GM23338 (cell line): ENCODE measurements at regions not wholly inside any gene's neighbourhood (a gene's known extent, or its start where the extent isn't known, plus 50 kb on each side); places are given as distances from the start of the nearest gene placed in this dataset.

Experiments
- ATAC-seq: fragments of 200-7000 bp; cut with Tn5 transposase; 3 replicates; pipeline ENCODE4 v1.9.1; 2020
- DNase-seq: peaks from one replicate; pipeline ENCODE4 v3.0.0-alpha.2; 2015; ENCODE audit warnings: low spot score
- H2AFZ ChIP-seq: fragments of 200-600 bp; sonication (generic); 2 replicates; pipeline ENCODE4 v1.8.0; 2016; ENCODE audit warnings: antibody characterized with exemption, mild to moderate bottlenecking, moderate library complexity
- H3F3A ChIP-seq: fragments of 200-600 bp; sonication (generic); replicated peaks from 2 replicates; pipeline ENCODE4 v1.8.0; 2017; ENCODE audit warnings: antibody characterized with exemption, mixed run types, low read depth
- H3K27ac ChIP-seq: fragments of 200-600 bp; sonication (generic); 2 replicates; pipeline ENCODE4 v1.6.1; 2016; ENCODE audit warnings: low read depth
- H3K27me3 ChIP-seq: fragments of 200-600 bp; sonication (generic); 2 replicates; pipeline ENCODE4 v1.8.0; 2016; ENCODE audit warnings: mild to moderate bottlenecking, mixed run types, moderate library complexity; ENCODE audit not compliant: insufficient read depth
- H3K36me3 ChIP-seq: fragments of 200-600 bp; sonication (generic); 2 replicates; pipeline ENCODE4 v1.8.0; 2016; ENCODE audit warnings: mild to moderate bottlenecking; ENCODE audit not compliant: insufficient read depth
- H3K4me1 ChIP-seq: fragments of 200-600 bp; sonication (generic); 2 replicates; pipeline ENCODE4 v1.8.0; 2016; ENCODE audit warnings: mild to moderate bottlenecking, moderate library complexity; ENCODE audit not compliant: insufficient read depth
- H3K4me2 ChIP-seq: fragments of 200-600 bp; sonication (generic); 2 replicates; pipeline ENCODE4 v1.7.1; 2017; ENCODE audit warnings: mixed run types
- H3K4me3 ChIP-seq: fragments of 200-600 bp; sonication (generic); 2 replicates; pipeline ENCODE4 v1.6.1; 2016; ENCODE audit warnings: mixed run types
- H3K79me2 ChIP-seq: fragments of 200-600 bp; sonication (generic); replicated peaks from 2 replicates; pipeline ENCODE4 v1.8.0; 2017; ENCODE audit warnings: mild to moderate bottlenecking; ENCODE audit not compliant: insufficient read depth
- H3K9me2 ChIP-seq: fragments of 200-600 bp; sonication (generic); 2 replicates; pipeline ENCODE4 v1.8.0; 2017; ENCODE audit not compliant: insufficient read depth
- H4K20me1 ChIP-seq: fragments of 200-600 bp; sonication (generic); replicated peaks from 2 replicates; pipeline ENCODE4 v1.8.0; 2017; ENCODE audit warnings: mild to moderate bottlenecking; ENCODE audit not compliant: insufficient read depth
- H3K27ac Mint-ChIP-seq: 2 replicates; pipeline ENCODE4 v1.8.0; 2020; ENCODE audit warnings: inconsistent platforms, mild to moderate bottlenecking, moderate library complexity, mixed read lengths
- H3K27me3 Mint-ChIP-seq: 3 replicates; pipeline ENCODE4 v1.8.0; 2022; ENCODE audit warnings: low read depth, mild to moderate bottlenecking, moderate library complexity, mixed read lengths, inconsistent platforms; ENCODE audit not compliant: insufficient read depth, poor library complexity
- H3K36me3 Mint-ChIP-seq: 3 replicates; pipeline ENCODE4 v1.8.0; 2021; ENCODE audit warnings: low read depth, mild to moderate bottlenecking, inconsistent platforms, moderate library complexity, mixed read lengths
- H3K4me1 Mint-ChIP-seq: 3 replicates; pipeline ENCODE4 v1.8.0; 2020; ENCODE audit warnings: mild to moderate bottlenecking, inconsistent platforms, mixed read lengths
- H3K4me3 Mint-ChIP-seq: 3 replicates; pipeline ENCODE4 v1.8.0; 2021; ENCODE audit warnings: moderate library complexity, mild to moderate bottlenecking, inconsistent platforms, mixed read lengths
- H3K9me3 Mint-ChIP-seq: 3 replicates; pipeline ENCODE4 v1.8.0; 2020; ENCODE audit warnings: moderate library complexity, mild to moderate bottlenecking, inconsistent platforms, mixed read lengths
- CREB1 ChIP-seq: fragments of 250-450 bp; sonication (Bioruptor Pico); IDR thresholded peaks from 2 replicates; pipeline ENCODE4 v1.5.0; 2020; ENCODE audit warnings: low read depth, mild to moderate bottlenecking, moderate library complexity
- EZH2 ChIP-seq: fragments of 200-600 bp; sonication (generic); IDR thresholded peaks from one replicate; pipeline ENCODE4 v1.8.0; 2017; ENCODE audit warnings: antibody characterized with exemption, mild to moderate bottlenecking, low read depth; ENCODE audit not compliant: unreplicated experiment
- EZH2phosphoT487 ChIP-seq: fragments of 200-600 bp; sonication (generic); IDR thresholded peaks from one replicate; pipeline ENCODE4 v1.8.1; 2018; ENCODE audit warnings: antibody characterized with exemption; ENCODE audit not compliant: unreplicated experiment
- JUNB ChIP-seq: IDR thresholded peaks from one replicate; pipeline ENCODE4 v1.6.1; 2016; ENCODE audit warnings: antibody characterized with exemption; ENCODE audit not compliant: unreplicated experiment
- NANOG ChIP-seq: IDR thresholded peaks from 2 replicates; pipeline ENCODE4 v1.6.1; 2016; ENCODE audit warnings: antibody characterized with exemption, borderline replicate concordance
- STAT1 ChIP-seq: IDR thresholded peaks from one replicate; pipeline ENCODE4 v1.6.1; 2016; ENCODE audit warnings: antibody characterized with exemption; ENCODE audit not compliant: unreplicated experiment
- ZNF331 ChIP-seq: fragments of 250-450 bp; sonication (Bioruptor Pico); IDR thresholded peaks from 2 replicates; pipeline ENCODE4 v1.5.0; 2020; ENCODE audit warnings: low read depth, mild to moderate bottlenecking, moderate library complexity
- TF ChIP-seq, protein P1 (sequence below), 2 experiments: fragments of 200-600 bp in 1 of 2; sonication (generic) in 1 of 2; conservative IDR thresholded peaks; 2 replicates each; pipeline versions ENCODE4 v1.5.1 to v1.6.1; 2016 to 2017; ENCODE audit warnings: antibody characterized with exemption in 2 of 2, low read depth in 2 of 2, mild to moderate bottlenecking in 2 of 2, moderate library complexity in 1 of 2
- TF ChIP-seq, protein P2 (sequence below): IDR thresholded peaks from one replicate; pipeline ENCODE4 v1.6.1; 2018; ENCODE audit warnings: antibody characterized with exemption; ENCODE audit not compliant: unreplicated experiment

DNA sequence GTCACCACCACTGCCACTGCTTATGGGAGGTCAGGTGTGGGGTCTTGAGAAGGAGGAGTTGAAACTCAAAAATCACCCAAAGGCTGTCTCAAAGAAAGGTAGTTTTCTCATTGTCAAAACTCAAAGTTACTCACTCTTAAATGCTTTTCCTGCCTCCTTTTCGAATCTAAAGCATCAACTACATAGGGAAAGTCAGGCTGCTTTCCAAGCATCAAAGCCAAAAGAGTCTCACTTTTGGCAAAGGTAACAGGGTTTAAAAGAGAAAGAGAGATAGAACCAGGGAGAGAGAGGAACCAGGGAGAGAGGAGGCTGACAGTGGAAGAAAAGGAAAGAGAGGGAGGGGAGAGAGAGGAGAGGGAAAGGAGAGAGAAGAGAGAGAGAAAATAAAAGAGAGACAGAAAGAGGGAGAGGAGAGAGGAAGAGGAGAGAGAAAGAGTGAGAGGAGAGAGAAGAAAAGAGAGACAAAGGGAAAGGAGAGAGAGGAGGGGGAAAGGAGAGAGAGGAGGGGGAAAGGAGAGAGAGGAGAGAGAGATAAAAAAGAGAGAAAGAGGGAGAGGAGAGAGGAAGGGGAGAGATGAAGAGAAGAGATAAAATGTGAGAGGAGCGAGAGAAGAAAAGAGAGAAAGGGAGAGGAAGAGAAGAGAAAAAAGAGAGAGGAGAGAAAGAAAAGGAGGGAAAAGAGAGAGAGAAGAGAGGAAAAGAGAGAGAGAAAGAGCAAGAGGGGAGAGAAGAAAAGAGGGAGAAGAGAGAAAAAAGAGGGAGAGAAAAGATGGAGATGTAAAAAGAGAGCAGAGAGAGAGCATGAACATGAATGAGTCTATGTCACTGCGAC is 262.0 kb upstream of the TSHZ3 start:
- Histone ChIP-seq H3K27ac (no peak overlapping the region), H2AFZ (peak overlapping the region; percentile 84), H3K4me3 (no peak overlapping the region), H3K4me1 (no peaks in the 10 kb centered on the region), H3K9me2 (peaks cover 4% of the 10 kb centered on the region; the same call in 1 of the 2 replicates), H3K27me3 (no peaks in the 10 kb centered on the region), H4K20me1 (no peaks in the 10 kb centered on the region), H3F3A (no peaks in the 10 kb centered on the region), H3K4me2 (no peak overlapping the region), H3K79me2 (no peaks in the 10 kb centered on the region), H3K36me3 (no peaks in the 10 kb centered on the region)
- H3K4me3 Mint-ChIP-seq = no peak overlapping the region
- ATAC-seq (no peak), DNase-seq (no peak)
- TF ChIP-seq CREB1 (no peak), EZH2 (no peak), STAT1 (no peak)
- TF ChIP-seq, protein P1, sequence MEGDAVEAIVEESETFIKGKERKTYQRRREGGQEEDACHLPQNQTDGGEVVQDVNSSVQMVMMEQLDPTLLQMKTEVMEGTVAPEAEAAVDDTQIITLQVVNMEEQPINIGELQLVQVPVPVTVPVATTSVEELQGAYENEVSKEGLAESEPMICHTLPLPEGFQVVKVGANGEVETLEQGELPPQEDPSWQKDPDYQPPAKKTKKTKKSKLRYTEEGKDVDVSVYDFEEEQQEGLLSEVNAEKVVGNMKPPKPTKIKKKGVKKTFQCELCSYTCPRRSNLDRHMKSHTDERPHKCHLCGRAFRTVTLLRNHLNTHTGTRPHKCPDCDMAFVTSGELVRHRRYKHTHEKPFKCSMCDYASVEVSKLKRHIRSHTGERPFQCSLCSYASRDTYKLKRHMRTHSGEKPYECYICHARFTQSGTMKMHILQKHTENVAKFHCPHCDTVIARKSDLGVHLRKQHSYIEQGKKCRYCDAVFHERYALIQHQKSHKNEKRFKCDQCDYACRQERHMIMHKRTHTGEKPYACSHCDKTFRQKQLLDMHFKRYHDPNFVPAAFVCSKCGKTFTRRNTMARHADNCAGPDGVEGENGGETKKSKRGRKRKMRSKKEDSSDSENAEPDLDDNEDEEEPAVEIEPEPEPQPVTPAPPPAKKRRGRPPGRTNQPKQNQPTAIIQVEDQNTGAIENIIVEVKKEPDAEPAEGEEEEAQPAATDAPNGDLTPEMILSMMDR (conservative IDR thresholded peaks at IDR 0.05; ENCODE audit: low read depth in 2 of 2) = no peak
- no peaks in the 10 kb centered on the region; the same call in 2 of the 3 replicates for H3K9me3 Mint-ChIP-seq
- H3K27me3 Mint-ChIP-seq = peaks cover 4% of the 10 kb centered on the region
- no peaks in the 10 kb centered on the region for H3K4me1 Mint-ChIP-seq
- no peak overlapping the region for H3K27ac Mint-ChIP-seq
- H3K36me3 Mint-ChIP-seq = no peaks in the 10 kb centered on the region

DNA sequence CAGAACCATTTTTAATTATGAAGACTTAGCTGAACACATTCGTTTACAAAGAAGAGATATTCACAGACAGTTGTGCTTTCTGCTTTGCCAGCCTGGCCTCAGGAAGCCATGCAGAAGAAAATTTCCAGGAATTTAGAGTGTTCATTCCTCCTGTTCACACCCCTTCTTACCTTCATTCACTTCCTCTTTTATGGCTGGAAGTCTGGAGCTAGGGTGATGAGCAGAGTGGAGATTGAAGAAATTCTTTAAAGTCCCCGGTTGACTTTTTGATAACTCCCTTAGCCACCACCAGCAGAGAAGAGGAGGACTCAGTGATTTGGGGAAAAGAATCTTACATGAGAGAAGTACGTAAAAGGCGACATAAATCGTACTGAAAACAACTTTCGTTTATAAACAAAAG is 263.6 kb upstream of the TSHZ3 start:
- Mint-ChIP-seq H3K36me3 (no peaks in the 10 kb centered on the region), H3K4me3 (no peak overlapping the region), H3K4me1 (no peaks in the 10 kb centered on the region), H3K27ac (no peak overlapping the region), H3K27me3 (peaks cover 4% of the 10 kb centered on the region), H3K9me3 (no peaks in the 10 kb centered on the region; the same call in 2 of the 3 replicates)
- Histone ChIP-seq H3K27me3 (no peaks in the 10 kb centered on the region), H3K4me2 (no peak overlapping the region), H2AFZ (peak overlapping the region; percentile 75; the same call in 1 of the 2 replicates), H3K27ac (no peak overlapping the region), H3K36me3 (no peaks in the 10 kb centered on the region), H3K79me2 (no peaks in the 10 kb centered on the region), H3K4me1 (no peaks in the 10 kb centered on the region), H3K9me2 (peaks cover 4% of the 10 kb centered on the region; the same call in 1 of the 2 replicates), H3K4me3 (no peak overlapping the region), H4K20me1 (no peaks in the 10 kb centered on the region), H3F3A (no peaks in the 10 kb centered on the region)
- TF ChIP-seq EZH2 (no peak), STAT1 (no peak), JUNB (no peak), ZNF331 (no peak), EZH2phosphoT487 (no peak), NANOG (no peak), CREB1 (no peak)
- TF ChIP-seq, protein P2, sequence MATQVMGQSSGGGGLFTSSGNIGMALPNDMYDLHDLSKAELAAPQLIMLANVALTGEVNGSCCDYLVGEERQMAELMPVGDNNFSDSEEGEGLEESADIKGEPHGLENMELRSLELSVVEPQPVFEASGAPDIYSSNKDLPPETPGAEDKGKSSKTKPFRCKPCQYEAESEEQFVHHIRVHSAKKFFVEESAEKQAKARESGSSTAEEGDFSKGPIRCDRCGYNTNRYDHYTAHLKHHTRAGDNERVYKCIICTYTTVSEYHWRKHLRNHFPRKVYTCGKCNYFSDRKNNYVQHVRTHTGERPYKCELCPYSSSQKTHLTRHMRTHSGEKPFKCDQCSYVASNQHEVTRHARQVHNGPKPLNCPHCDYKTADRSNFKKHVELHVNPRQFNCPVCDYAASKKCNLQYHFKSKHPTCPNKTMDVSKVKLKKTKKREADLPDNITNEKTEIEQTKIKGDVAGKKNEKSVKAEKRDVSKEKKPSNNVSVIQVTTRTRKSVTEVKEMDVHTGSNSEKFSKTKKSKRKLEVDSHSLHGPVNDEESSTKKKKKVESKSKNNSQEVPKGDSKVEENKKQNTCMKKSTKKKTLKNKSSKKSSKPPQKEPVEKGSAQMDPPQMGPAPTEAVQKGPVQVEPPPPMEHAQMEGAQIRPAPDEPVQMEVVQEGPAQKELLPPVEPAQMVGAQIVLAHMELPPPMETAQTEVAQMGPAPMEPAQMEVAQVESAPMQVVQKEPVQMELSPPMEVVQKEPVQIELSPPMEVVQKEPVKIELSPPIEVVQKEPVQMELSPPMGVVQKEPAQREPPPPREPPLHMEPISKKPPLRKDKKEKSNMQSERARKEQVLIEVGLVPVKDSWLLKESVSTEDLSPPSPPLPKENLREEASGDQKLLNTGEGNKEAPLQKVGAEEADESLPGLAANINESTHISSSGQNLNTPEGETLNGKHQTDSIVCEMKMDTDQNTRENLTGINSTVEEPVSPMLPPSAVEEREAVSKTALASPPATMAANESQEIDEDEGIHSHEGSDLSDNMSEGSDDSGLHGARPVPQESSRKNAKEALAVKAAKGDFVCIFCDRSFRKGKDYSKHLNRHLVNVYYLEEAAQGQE = no peak
- TF ChIP-seq, protein P1 (conservative IDR thresholded peaks at IDR 0.05; ENCODE audit: low read depth in 2 of 2) = no peak
- DNase-seq (no peak), ATAC-seq (no peak)
